Mucosa of descending colon (tissue), 3 donors: ENCODE measurements at regions not wholly inside any gene's neighbourhood (a gene's known extent, or its start where the extent isn't known, plus 50 kb on each side); places are given as distances from the start of the nearest gene placed in this dataset.

Experiments used
- ATAC-seq: fragments of 200-7000 bp; cut with Tn5 transposase; one replicate; pipeline ENCODE4 v1.9.1; 2020; ENCODE audit warnings: mild to moderate bottlenecking, moderate library complexity
- DNase-seq, 3 donors: peaks; one replicate each; pipeline ENCODE4 v3.0.0-alpha.2; 2020
- H3K36me3 ChIP-seq: fragments of 200-600 bp; one replicate; pipeline ENCODE4 v1.8.0; 2021; ENCODE audit warnings: low read depth, mild to moderate bottlenecking
- H3K4me1 ChIP-seq: fragments of 200-600 bp; one replicate; pipeline ENCODE4 v1.8.0; 2021; ENCODE audit warnings: low read depth, mild to moderate bottlenecking
- H3K4me3 ChIP-seq: fragments of 200-600 bp; one replicate; pipeline ENCODE4 v1.8.0; 2021; ENCODE audit warnings: mild to moderate bottlenecking
- H3K9me3 ChIP-seq: fragments of 200-600 bp; one replicate; pipeline ENCODE4 v1.8.0; 2021; ENCODE audit warnings: mild to moderate bottlenecking
- CTCF ChIP-seq: fragments of 200-600 bp; IDR thresholded peaks from one replicate; pipeline ENCODE4 v1.8.0; 2022; ENCODE audit warnings: antibody characterized with exemption, mild to moderate bottlenecking
- intact Hi-C, 2 donors: fragments of 100-400 bp; cut with DNase I in 1 of 2; cut with micrococcal nuclease in 1 of 2; formaldehyde crosslinking; loops; one replicate each; pipeline versions ENCODE4 v1.11.0 to v1.11.1; 2022; cut with DNase I, micrococcal nuclease
- donor health status: DM: no; HTN: no; CAD: no; lungs with moderate emphysema.
- donor health status: DM: no; HTN: no; CAD: no.
- donor health status: DM: no; HTN: yes; CAD: no.

- DNase-seq (no peak), ATAC-seq (no peak)
- H3K4me1 ChIP-seq, result no peaks in the 10 kb centered on the region
- no peaks in the 10 kb centered on the region for H3K9me3 ChIP-seq
- H3K4me3 ChIP-seq, result no peak overlapping the region
- intact Hi-C loops, result no loop called here
- no peak for TF ChIP-seq CTCF
- no peaks in the 10 kb centered on the region for H3K36me3 ChIP-seq
Observed at GRCh38 chr14:101502761-101503392, 58.4 kb upstream of the DIO3 start.

DNA sequence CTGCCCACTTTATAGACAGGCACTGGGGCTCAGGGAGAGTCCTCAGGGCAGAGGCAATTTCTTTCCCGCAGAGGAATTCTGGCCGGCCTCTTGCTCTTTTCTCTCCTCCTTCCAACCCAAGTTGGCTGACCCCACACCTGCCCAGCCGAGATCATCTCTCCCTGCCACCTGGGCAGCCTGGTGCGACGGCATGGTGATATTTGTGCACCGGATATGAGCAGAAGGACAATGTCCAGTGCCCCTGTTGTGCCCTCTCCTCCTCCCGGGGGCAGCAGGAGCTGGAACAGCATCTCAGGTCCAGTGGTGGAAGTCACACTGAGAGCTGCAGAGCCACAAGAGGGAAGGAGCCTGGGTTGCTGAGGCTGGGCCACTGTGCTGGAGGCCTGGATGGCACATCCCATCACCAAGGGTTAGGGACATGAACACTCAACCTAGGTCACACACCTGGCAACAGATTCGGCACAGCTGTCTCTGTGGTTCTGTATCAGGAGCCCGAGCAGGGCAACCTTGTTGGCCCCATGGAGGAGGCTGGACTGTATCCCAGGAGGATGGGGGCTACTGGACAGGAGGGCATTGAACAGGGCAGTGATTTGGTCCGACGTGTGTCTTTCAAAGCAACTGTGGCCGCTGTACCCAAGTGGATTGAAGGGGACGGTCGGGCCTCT, 57.7 kb upstream of the DIO3 start:
- DNase-seq, result no peak
- intact Hi-C loops, result no loop called here
- no peaks in the 10 kb centered on the region for H3K9me3 ChIP-seq
- H3K36me3 ChIP-seq, result no peaks in the 10 kb centered on the region
- ATAC-seq, result no peak
- no peak overlapping the region for H3K4me3 ChIP-seq
- TF ChIP-seq CTCF, result no peak
- no peaks in the 10 kb centered on the region for H3K4me1 ChIP-seq

DNA sequence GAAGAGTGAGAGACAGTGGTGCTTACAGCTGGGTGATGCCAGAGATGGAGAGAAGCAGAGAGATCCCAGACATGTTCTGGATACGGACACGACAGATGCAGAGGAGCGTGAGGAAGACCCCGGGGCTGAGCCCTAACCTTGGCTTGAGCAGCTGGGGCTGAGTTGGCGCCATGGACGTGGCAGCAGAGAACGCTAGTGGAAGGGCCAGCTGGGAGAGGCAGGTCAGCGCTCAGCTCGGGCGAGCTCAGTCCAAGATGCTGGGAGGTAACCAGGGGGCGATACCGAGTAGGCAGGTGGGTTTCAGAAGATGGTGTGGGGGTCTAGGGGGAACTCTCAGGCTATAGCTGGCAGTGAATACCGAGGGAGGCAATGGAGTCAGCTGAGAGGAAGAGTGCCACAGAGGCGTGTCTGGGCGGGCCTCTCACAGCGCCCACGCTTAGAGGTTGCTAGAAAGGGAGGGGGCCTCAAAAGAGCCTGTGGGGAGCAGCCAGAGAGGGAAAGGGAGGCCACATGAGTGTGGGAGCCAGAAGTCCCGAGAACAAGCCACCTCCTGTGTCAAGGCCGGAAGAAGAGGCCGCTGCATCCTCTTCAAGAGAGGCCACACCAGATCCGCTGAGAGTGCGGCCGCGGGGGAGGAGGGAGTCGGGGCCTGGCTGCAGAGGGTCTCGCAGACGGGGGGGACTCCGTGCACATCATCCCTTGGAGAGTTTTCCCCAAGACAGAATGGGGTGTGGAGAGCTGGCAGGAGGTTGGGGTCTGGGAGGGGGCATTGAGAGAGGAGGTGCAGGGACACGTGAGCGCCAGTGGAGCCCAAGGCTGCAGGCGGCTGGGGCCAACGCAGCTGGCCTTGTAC, 57.0 kb upstream of the DIO3 start:
- DNase-seq (no peak), ATAC-seq (no peak)
- Histone ChIP-seq H3K4me3 (no peak overlapping the region), H3K4me1 (no peaks in the 10 kb centered on the region), H3K36me3 (no peaks in the 10 kb centered on the region), H3K9me3 (no peaks in the 10 kb centered on the region)
- intact Hi-C loops, result no loop called here
- no peak for TF ChIP-seq CTCF

GRCh38 chr14:101505236-101505970, 55.9 kb upstream of the DIO3 start:
- no peaks in the 10 kb centered on the region for H3K9me3 ChIP-seq
- no peaks in the 10 kb centered on the region for H3K4me1 ChIP-seq
- TF ChIP-seq CTCF, result no peak
- no peak overlapping the region for H3K4me3 ChIP-seq
- DNase-seq, result peak in 2 of 3 donors; percentile 12 to 31
- intact Hi-C loops, result no loop called here
- H3K36me3 ChIP-seq, result no peaks in the 10 kb centered on the region
- no peak for ATAC-seq

- H3K9me3 ChIP-seq, result no peaks in the 10 kb centered on the region
- no peak overlapping the region for H3K4me3 ChIP-seq
- DNase-seq (peak in 2 of 3 donors; percentile 13 to 23), ATAC-seq (no peak)
- no peaks in the 10 kb centered on the region for H3K4me1 ChIP-seq
- intact Hi-C loops, result no loop called here
- no peaks in the 10 kb centered on the region for H3K36me3 ChIP-seq
- TF ChIP-seq CTCF, result no peak
Observed at GRCh38 chr14:101506211-101506925, 54.9 kb upstream of the DIO3 start.
